GM23338 (cell line): ENCODE measurements at regions not wholly inside any gene's neighbourhood (a gene's known extent, or its start where the extent isn't known, plus 50 kb on each side); places are given as distances from the start of the nearest gene placed in this dataset.

Source experiments
- CTCF ChIP-seq, 2 experiments: fragments of 200-600 bp in 1 of 2; sonication (generic) in 1 of 2; conservative IDR thresholded peaks; 2 replicates each; pipeline versions ENCODE4 v1.5.1 to v1.6.1; 2016 to 2017; ENCODE audit warnings: antibody characterized with exemption in 2 of 2, low read depth in 2 of 2, mild to moderate bottlenecking in 2 of 2, moderate library complexity in 1 of 2
- EZH2 ChIP-seq: fragments of 200-600 bp; sonication (generic); IDR thresholded peaks from one replicate; pipeline ENCODE4 v1.8.0; 2017; ENCODE audit warnings: antibody characterized with exemption, mild to moderate bottlenecking, low read depth; ENCODE audit not compliant: unreplicated experiment
- EZH2phosphoT487 ChIP-seq: fragments of 200-600 bp; sonication (generic); IDR thresholded peaks from one replicate; pipeline ENCODE4 v1.8.1; 2018; ENCODE audit warnings: antibody characterized with exemption; ENCODE audit not compliant: unreplicated experiment
- POLR2AphosphoS5 ChIP-seq: IDR thresholded peaks from 2 replicates; pipeline ENCODE4 v1.6.1; 2016; ENCODE audit warnings: antibody characterized with exemption, low read depth
- REST ChIP-seq: IDR thresholded peaks from one replicate; pipeline ENCODE4 v1.6.1; 2018; ENCODE audit warnings: antibody characterized with exemption; ENCODE audit not compliant: unreplicated experiment
- ZNF331 ChIP-seq: fragments of 250-450 bp; sonication (Bioruptor Pico); IDR thresholded peaks from 2 replicates; pipeline ENCODE4 v1.5.0; 2020; ENCODE audit warnings: low read depth, mild to moderate bottlenecking, moderate library complexity

- no peak for TF ChIP-seq CTCF (conservative IDR thresholded peaks at IDR 0.05; ENCODE audit: low read depth in 2 of 2)
- TF ChIP-seq EZH2, result no peak
- TF ChIP-seq ZNF331 (CRISPR knock-in tag), result no peak
- TF ChIP-seq REST, result no peak
- TF ChIP-seq POLR2AphosphoS5, result no peak
- no peak for TF ChIP-seq EZH2phosphoT487
These were observed 746.3 kb upstream of the FAM241A start for GRCh38 chr4:111398906-111399330.
